ENCODE measurements at regions not wholly inside any gene's neighbourhood (a gene's known extent, or its start where the extent isn't known, plus 50 kb on each side); places are given as distances from the start of the nearest gene placed in this dataset.
"Not testable (repeated sequence)": the region's sequence is repeated elsewhere in the genome, so short reads cannot be mapped to it uniquely, and the experiment has no call there.

- no peak for DNase-seq
Observed at GRCh38 chr6:48475275-48475674, 364.3 kb upstream of the PTCHD4 start.

DNA sequence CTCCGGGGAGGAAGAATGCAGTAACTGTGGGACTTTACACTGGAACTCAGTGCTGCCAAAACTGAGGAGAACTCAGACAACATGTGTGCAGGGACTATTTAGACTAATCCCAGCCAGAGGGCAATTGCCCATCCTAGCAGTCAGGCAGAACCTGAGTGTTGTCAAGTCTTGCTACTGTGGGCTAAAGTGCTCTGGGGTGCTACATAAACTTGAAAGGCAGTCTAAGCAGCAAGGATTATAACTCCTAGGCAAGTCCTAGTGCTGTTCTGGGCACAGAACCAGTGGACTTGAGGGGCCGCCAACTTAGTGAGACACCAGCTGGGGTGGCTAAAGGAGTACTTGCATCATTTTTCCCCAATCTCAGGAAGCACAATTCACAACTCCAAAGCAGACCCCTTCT is 363.8 kb upstream of the PTCHD4 start:
- no peak for DNase-seq

GRCh38 chr6:48474136-48474535 is 363.1 kb upstream of the PTCHD4 start:
- DNase-seq: no peak

DNA sequence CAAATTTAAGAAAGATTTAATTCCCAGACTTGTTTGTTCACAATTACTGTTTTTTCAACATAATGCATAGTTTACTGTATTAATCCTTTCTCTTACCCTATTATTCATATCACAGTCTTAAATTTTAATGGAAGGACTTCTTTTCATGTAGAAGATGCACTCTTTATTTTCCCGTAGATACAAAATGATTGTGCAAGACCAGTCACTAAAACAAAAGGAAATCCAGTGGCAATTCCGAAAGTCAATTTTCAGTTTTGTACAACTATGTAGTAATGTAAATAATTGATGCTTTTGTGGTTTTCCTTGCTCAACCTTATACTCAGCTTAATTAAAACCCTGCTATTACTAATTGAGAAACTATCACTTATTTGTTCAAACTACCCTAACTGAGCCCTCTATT is 361.5 kb upstream of the PTCHD4 start:
- no peak for DNase-seq

DNA sequence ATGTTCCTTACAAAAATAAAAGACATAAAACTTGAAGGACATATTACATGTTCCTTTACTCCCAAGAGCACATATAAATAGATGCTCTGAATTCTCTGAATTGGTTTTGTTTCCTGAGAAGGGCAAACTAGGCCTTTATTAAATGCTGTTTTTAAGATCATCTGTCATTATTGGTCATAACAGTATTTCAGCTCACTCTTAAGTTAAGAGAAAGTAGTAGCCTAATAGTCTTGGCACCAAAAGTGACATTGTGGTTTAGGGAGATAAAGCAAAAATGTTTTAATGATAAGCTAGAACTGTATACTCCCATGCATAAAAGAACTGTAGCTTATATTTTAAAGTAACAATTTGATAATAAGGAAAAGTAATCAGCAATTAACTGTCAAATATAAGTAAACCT is 361.1 kb upstream of the PTCHD4 start:
- no peak for DNase-seq

GRCh38 chr6:48471326-48471725 is 360.3 kb upstream of the PTCHD4 start:
- no peak for DNase-seq

DNA sequence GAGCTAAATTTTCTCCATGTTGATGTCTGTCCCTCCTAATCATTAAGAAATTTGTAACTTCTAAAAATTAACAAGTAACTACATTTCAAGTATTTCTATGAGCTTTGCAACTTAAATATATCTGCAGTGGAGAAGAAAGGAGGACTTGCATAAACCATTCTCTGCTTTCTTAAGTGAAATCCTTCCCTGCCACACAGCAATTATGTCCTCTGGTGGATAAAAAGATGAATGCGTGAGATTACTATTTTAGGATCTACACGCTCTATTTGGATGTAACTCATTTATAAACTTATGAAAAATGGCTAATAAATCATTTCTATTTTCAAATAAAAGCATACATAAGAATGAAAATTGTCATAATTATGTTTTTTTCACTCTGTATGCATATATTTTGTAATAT is 338.0 kb upstream of the PTCHD4 start:
- DNase-seq: no peak

DNA sequence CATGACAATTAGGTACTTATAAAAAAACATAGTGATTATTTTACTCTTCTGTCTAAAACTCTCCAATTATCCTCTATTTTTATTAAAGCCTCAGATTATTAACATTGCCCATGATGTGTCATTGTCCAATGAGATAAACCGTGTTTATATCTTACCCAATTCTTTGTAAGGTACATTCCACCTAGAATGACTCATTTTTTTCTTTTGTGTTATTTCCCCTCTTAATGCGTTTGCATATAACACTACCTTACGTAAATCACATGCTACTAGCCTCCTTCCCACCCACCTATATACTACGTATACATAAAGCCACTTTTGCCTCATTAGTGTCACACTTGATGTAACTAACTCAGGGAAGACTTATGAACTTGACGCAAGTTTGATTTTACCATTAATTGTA is 336.3 kb upstream of the PTCHD4 start:
- no peak for DNase-seq

DNA sequence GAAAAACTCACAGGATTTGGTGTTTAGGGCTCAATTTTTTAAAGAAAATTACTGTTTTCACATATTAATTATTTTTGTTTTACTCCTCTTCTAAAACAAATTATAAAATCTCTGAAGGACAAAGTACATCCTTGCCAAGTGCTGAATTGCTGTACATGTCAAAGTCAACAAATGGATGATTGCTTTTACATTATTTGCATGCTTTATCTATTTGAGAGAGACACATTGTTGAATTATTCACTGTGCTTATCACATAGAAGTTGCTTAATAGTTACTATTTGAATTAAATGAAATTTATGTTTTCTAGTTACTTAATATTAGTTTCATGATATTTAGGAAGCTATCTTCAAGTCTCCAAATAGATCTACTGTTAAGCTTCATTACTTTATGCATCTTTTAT is 318.6 kb upstream of the PTCHD4 start:
- DNase-seq: no peak

DNA sequence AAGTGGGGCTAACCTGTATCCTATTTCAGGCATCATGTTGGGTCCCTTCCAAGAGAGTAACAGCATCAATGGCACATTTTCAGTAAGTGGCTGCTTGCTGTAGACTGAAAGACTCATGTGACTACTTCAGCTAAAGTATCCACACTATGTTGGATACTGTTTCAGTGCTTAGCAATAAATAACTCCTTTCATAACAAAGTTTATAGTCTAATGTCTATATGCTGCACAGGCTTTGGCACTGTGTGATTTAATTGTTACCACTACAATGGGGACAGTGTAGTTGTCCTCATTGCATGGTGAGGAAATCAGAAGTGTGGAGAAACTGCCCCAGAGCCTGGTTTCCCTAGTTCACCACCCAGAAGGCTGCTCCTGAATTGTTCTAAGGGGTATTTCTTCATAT is 318.0 kb upstream of the PTCHD4 start:
- peak; percentile 35 for DNase-seq

- no peak for DNase-seq
Observed at GRCh38 chr6:48426636-48427035, 315.6 kb upstream of the PTCHD4 start.

DNA sequence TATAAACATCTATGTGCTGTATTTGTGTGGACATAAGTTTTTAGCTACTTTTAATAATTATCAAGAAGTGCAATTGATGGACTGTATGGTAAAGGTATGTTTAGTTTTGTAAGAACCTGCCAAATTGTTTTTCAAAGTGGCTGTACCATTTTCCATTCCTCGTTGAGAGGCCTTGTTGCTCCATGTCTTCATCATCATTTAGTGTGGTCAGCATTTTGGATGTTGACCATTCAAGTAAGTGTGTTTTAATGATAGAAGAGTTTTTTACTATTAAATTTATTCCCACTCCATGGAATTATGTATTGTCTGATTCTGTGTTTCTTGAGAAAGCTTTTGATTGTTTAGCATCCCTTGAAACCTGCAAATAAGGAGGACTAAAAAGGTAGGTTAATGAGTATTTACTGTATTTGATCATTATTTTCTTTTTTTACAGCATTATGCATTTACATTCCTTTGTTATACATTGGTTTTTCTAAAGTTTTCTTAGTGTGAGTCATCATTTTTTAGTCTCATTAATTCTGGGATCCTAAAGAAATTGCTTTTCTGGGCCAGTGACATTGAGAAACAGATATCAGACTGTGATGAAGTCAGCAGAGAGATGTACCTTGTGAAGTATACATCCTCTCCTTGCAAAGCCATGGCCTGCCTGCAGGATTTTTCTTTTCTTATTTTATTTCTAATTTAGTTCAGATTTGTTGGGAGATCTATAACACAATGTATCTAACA is 312.8 kb upstream of the PTCHD4 start:
- DNase-seq: no peak

DNA sequence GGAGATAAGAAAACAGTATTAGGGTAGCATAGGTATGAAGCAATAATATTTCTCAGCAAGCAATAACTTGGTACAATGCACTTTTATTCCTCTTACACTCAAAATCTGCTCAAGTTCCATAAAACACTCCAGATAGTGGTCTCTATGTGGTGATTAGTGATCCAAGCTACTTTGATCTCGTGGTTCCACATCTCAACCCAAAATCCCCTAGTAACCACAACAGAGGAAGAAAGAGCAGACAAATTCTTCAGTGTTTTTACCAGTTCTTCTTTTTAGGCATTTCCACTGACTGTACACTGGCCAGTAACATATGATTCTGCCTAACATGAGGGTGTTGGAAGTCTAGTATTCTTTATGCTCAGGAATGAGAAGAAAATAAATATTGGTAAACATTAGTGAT is 309.0 kb upstream of the PTCHD4 start:
- no peak for DNase-seq

GRCh38 chr6:48417927-48418326 is 306.9 kb upstream of the PTCHD4 start:
- DNase-seq: no peak

- no peak for DNase-seq
Observed at GRCh38 chr6:48412656-48413055, 301.7 kb upstream of the PTCHD4 start.

DNA sequence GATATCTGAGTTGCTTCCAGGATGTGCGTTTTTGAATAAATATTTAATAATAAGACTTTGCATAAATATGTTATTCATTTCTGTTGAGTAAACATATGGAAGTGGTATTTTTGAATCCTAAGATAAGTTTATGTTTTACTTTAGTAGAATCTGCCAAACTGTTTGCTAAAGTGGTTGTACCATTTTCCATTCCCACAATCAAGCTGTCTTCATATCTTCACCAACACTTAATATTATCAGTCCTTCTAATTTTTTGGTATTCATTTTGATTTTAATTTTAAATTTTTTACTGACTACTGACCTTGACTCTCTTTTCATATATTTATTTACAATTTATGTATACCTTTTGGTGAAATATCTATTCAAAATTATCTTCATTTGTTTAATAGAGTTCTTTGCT is 293.9 kb upstream of the PTCHD4 start:
- DNase-seq: no peak

GRCh38 chr6:48403587-48403986 is 292.6 kb upstream of the PTCHD4 start:
- DNase-seq: no peak

GRCh38 chr6:48401016-48401415 is 290.0 kb upstream of the PTCHD4 start:
- no peak for DNase-seq

DNA sequence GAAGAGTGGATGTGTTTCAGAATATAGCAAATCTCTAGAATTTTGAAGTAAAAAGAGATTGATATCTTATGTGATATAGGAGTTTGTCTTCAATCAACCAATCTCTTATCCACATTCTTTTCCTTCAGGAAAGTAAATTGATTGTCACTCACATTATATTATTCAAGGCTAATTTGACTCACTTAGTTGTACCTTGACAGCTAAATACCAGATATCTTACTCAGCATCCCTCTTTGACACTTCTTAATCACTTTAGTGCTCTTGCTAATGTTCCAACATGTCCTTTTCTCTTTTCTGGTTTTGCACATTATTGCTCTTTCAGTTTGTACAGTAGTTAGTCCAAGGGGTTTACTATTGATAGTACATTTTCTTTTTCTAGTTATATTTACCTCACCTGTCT is 286.9 kb upstream of the PTCHD4 start:
- no peak for DNase-seq

GRCh38 chr6:48389146-48390043 is 278.4 kb upstream of the PTCHD4 start:
- no peak for DNase-seq

GRCh38 chr6:48388044-48388443 is 277.0 kb upstream of the PTCHD4 start:
- no peak for DNase-seq

DNA sequence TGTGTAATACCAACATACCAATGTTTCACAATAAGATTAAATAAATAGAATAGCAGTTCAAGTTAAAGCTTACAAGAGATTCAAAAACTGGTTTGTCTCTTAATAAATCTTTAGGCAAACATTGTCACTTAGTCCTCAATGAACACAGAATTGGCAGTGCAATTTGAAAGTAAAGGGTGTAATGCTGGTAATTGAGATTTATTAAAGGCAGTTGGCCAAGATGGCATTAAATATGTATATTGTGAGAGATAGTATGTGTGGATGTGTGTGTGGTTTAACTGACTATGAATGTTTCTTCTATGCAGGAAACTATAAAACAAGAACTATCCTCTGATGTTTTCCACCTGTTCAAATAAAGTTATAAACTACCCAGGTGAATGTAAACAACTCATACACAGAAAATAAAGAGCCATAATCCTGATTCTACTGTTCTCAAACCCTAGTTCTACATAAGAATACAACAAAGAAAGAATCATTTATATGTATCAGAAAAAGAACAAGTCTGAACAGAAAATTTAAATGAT is 267.9 kb upstream of the PTCHD4 start:
- DNase-seq: no peak

GRCh38 chr6:48377115-48377514 is 266.1 kb upstream of the PTCHD4 start:
- DNase-seq: no peak

- not testable (repeated sequence) for DNase-seq
Observed at GRCh38 chr6:48371226-48371625, 260.2 kb upstream of the PTCHD4 start.
